HepG2 (cell line): ENCODE measurements at regions not wholly inside any gene's neighbourhood (a gene's known extent, or its start where the extent isn't known, plus 50 kb on each side); places are given as distances from the start of the nearest gene placed in this dataset.

ENCODE experiments used
- ATAC-seq: fragments of 200-7000 bp; cut with Tn5 transposase; 3 replicates; pipeline ENCODE4 v1.9.1; 2020; ENCODE audit warnings: mild to moderate bottlenecking, moderate library complexity
- BruUV-seq: library from RNA; stranded (reverse); fragments of 400-500 nt; replicated peaks from 2 replicates; lab custom pipeline; 2021; lab: Mats Ljungman, UMichigan
- CTCF ChIA-PET: fragments of 300-600 bp; formaldehyde crosslinking; extraction: SDS; loops from one replicate; lab custom pipeline; 2021; ENCODE audit warnings: low total read pairs, inconsistent platforms, low intra/inter-chr PET ratio; lab: Yijun Ruan, JAX
- POLR2A ChIA-PET: fragments of 350-600 bp; sonication (Branson Sonifier 250); formaldehyde crosslinking; loops from one replicate; lab custom pipeline; 2020; ENCODE audit warnings: antibody characterized with exemption, inconsistent platforms; lab: Yijun Ruan, JAX
- DNase-seq: peaks from one replicate; pipeline ENCODE4 v3.0.0-alpha.2; 2015; ENCODE audit warnings: low spot score
- FAIRE-seq: peaks from 3 replicates; lab custom pipeline; 2011; peaks lifted over from hg19 to GRCh38; lab: Jason Lieb, UNC
- H2AFZ ChIP-seq: one replicate; pipeline ENCODE4 v1.6.1; 2011; ENCODE audit warnings: low read length, inconsistent platforms
- H3K27ac ChIP-seq: fragments of 300-600 bp; 3 replicates; pipeline ENCODE4 v1.8.0; 2011; ENCODE audit warnings: mixed run types, mild to moderate bottlenecking, mixed read lengths, low read length, inconsistent platforms; ENCODE audit not compliant: insufficient read depth; ENCODE audit errors: extremely low read length
- H3K27me3 ChIP-seq, 2 experiments: fragments of 200-600 bp in 1 of 2; 2 replicates in 1 of 2; 3 replicates in 1 of 2; pipeline versions ENCODE4 v1.6.0 to v1.8.0; 2011; ENCODE audit warnings: low read length in 2 of 2, mild to moderate bottlenecking in 2 of 2, moderate library complexity in 2 of 2, inconsistent platforms in 1 of 2; ENCODE audit not compliant: insufficient read depth in 2 of 2, control insufficient read depth in 1 of 2
- H3K36me3 ChIP-seq, 2 experiments: fragments of 200-600 bp in 1 of 2; replicated peaks in 1 of 2; 2 replicates in 1 of 2; 3 replicates in 1 of 2; pipeline versions ENCODE4 v1.5.1 to v1.8.0; 2011; ENCODE audit warnings: low read length in 2 of 2, inconsistent platforms in 1 of 2; ENCODE audit not compliant: insufficient read depth in 2 of 2, control insufficient read depth in 1 of 2
- H3K4me1 ChIP-seq: 2 replicates; pipeline ENCODE4 v1.5.1; 2012; ENCODE audit warnings: low read length, inconsistent platforms; ENCODE audit not compliant: insufficient read depth
- H3K4me2 ChIP-seq: 2 replicates; pipeline ENCODE4 v1.6.0; 2011; ENCODE audit warnings: low read depth, low read length, inconsistent platforms
- H3K4me3 ChIP-seq, 3 experiments: fragments of 200-600 bp in 1 of 3; sonication (generic), shearing (Covaris generic) in 1 of 3; replicated peaks in 1 of 3; 2 replicates each; pipeline ENCODE4 v1.5.1; 2011 to 2016; ENCODE audit warnings: low read length in 3 of 3, inconsistent platforms in 2 of 3, low read depth in 2 of 3, mild to moderate bottlenecking in 2 of 3, control low read depth in 1 of 3, mixed read lengths in 1 of 3; ENCODE audit not compliant: insufficient read depth in 1 of 3
- H3K79me2 ChIP-seq: one replicate; pipeline ENCODE4 v1.6.1; 2011; ENCODE audit warnings: low read length, inconsistent platforms; ENCODE audit not compliant: insufficient read depth
- H3K9ac ChIP-seq: 2 replicates; pipeline ENCODE4 v1.6.0; 2011; ENCODE audit warnings: mild to moderate bottlenecking, low read depth, low read length, inconsistent platforms; ENCODE audit not compliant: insufficient read depth
- H3K9me3 ChIP-seq: 2 replicates; pipeline ENCODE4 v1.5.1; 2012; ENCODE audit warnings: mild to moderate bottlenecking, low read length
- H4K20me1 ChIP-seq: 2 replicates; pipeline ENCODE4 v1.6.0; 2011; ENCODE audit warnings: inconsistent platforms, mild to moderate bottlenecking, low read length, moderate library complexity; ENCODE audit not compliant: insufficient read depth
- ARNT ChIP-seq: fragments of 450-650 bp; IDR thresholded peaks from 2 replicates; pipeline ENCODE4 v1.6.1; 2017
- CEBPB ChIP-seq: IDR thresholded peaks from 2 replicates; pipeline ENCODE4 v1.6.1; 2011; ENCODE audit warnings: low read depth, low read length, improper control_type of control experiment, borderline replicate concordance
- DPF2 ChIP-seq: sonication (generic); formaldehyde crosslinking; IDR thresholded peaks from 2 replicates; pipeline ENCODE4 v1.4.0; 2020; ENCODE audit warnings: mild to moderate bottlenecking, low read depth, missing genetic modification reagents, borderline replicate concordance
- RFXAP ChIP-seq: sonication (generic); formaldehyde crosslinking; IDR thresholded peaks from 2 replicates; pipeline ENCODE4 v1.4.0; 2020; ENCODE audit warnings: missing genetic modification reagents, borderline replicate concordance
- ZNF136 ChIP-seq: sonication (generic); formaldehyde crosslinking; IDR thresholded peaks from 2 replicates; pipeline ENCODE4 v1.8.1; 2022; ENCODE audit warnings: low read depth, mild to moderate bottlenecking, moderate library complexity, missing genetic modification reagents
- ZNF337 ChIP-seq: sonication (generic); formaldehyde crosslinking; IDR thresholded peaks from 2 replicates; pipeline ENCODE4 v1.5.1; 2020; ENCODE audit warnings: missing genetic modification reagents, low read depth, mild to moderate bottlenecking, borderline replicate concordance
- ZNF816 ChIP-seq: sonication (generic); formaldehyde crosslinking; IDR thresholded peaks from 2 replicates; pipeline ENCODE4 v1.8.0; 2022; ENCODE audit warnings: missing genetic modification reagents, mild to moderate bottlenecking, borderline replicate concordance
- WGBS: methylation state at CpG from one replicate; pipeline ENCODE4 v1.1.6; 2017; ENCODE audit warnings: low lambda C conversion rate; 5-methylcytosine and 5-hydroxymethylcytosine counted together
- in situ Hi-C: cut with HindIII; loops from 2 replicates; pipeline ENCODE4 v1.10.0; 2017; ENCODE audit warnings: low pct_unique_long_range_greater_than_20kb; ENCODE audit not compliant: extremely low pct_ligation_motif_present
- intact Hi-C: fragments of 100-400 bp; cut with micrococcal nuclease; formaldehyde crosslinking; loops from one replicate; pipeline ENCODE4 v1.10.0; 2022; ENCODE audit not compliant: unreplicated experiment
- TF ChIP-seq, protein P1 (sequence below): IDR thresholded peaks from 2 replicates; pipeline ENCODE4 v1.6.1; 2016; ENCODE audit warnings: missing biosample characterization, missing genetic modification reagents, low read depth
- TF ChIP-seq, protein P2 (sequence below): IDR thresholded peaks from 2 replicates; pipeline ENCODE4 v1.6.1; 2018; ENCODE audit warnings: missing genetic modification reagents, mild to moderate bottlenecking, missing compliant biosample characterization
- TF ChIP-seq, protein P3 (sequence below): sonication (generic); formaldehyde crosslinking; conservative IDR thresholded peaks from 2 replicates; pipeline ENCODE4 v1.8.0; 2022; ENCODE audit warnings: mild to moderate bottlenecking, moderate library complexity, missing genetic modification reagents

DNA sequence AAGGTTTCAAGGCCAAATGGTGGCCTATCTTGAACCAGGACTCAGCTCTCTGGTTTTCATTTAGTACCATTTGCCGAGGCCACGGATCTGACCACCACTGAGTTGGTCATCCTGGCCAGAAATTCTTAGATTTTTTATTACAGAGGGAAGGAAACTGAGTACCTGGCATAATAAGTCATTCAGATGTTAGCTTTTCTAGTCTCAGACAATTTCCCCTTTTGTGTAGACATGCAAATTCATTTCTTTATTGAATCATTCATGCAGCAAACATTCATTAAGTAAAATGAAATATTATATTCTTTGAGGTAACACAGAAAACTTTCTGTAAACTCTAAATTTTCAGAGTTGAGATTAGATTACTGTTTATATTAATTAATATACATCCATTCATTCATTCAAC, 223.7 kb downstream of the PDCD6IP start:
- ChIA-PET POLR2A (no interaction called here), CTCF (no interaction called here)
- Histone ChIP-seq H2AFZ (no peak overlapping the region), H3K4me2 (no peak overlapping the region), H3K9ac (no peak overlapping the region), H4K20me1 (no peaks in the 10 kb centered on the region), H3K79me2 (no peaks in the 10 kb centered on the region), H3K9me3 (no peaks in the 10 kb centered on the region), H3K4me1 (no peaks in the 10 kb centered on the region), H3K27ac (no peak overlapping the region), H3K27me3 (no peaks in the 10 kb centered on the region), H3K4me3 (no peak overlapping the region), H3K36me3 (no peaks in the 10 kb centered on the region)
- in situ Hi-C loops = no loop called here
- no TSS peak for BruUV-seq
- DNase-seq (no peak), ATAC-seq (no peak), FAIRE-seq (no peak)
- 74% methylated on average over 2 of the region's 2 CpGs for WGBS
- TF ChIP-seq ZNF816 (CRISPR knock-in tag) (no peak), DPF2 (CRISPR knock-in tag) (no peak)
- intact Hi-C loops = no loop called here

DNA sequence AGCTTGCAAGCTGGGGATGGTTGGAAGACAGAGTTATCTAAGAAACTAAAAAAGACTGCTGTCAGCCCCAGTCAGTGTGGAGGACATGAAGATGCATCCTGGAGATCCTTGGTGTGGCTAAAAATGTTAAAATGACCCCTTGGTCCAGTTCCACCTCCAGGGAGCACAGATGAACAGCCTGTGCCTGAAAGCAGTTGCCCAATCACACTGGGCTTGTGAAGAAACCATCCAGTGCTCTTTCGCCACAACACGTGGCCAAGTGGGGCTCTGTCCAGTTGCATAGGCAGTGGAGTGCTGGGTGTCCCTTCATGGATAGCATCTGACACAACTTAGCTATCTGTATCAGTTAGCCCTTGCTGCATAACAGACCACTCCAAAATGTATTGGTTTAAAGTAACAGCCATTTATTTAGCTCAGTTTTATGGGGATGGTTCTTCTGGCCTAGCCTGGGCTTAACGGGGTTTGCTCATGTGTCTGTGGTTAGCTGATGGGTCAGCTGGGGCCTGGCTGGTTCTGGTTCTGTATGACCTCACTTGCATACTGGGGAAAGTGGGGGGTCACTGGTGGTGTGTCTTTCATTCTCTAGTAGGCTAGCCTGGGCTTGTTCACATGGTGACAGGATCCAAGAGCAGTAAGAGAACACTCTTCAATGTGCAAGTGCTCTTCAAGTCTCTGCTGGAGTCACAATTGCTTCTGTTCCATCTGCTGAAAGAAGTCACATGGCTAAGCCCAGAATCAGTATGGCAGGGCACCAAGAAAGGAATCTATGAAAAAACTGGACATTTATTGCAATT, 226.2 kb downstream of the PDCD6IP start:
- FAIRE-seq (no peak), ATAC-seq (no peak), DNase-seq (no peak)
- ChIA-PET CTCF (no interaction called here), POLR2A (no interaction called here)
- Histone ChIP-seq H3K9me3 (no peaks in the 10 kb centered on the region), H4K20me1 (no peaks in the 10 kb centered on the region), H3K4me1 (no peaks in the 10 kb centered on the region), H3K27me3 (no peaks in the 10 kb centered on the region), H3K4me3 (no peak overlapping the region), H3K79me2 (no peaks in the 10 kb centered on the region), H3K27ac (no peak overlapping the region), H2AFZ (no peak overlapping the region), H3K4me2 (no peak overlapping the region), H3K36me3 (no peaks in the 10 kb centered on the region), H3K9ac (no peak overlapping the region)
- 7% methylated on average over 3 of the region's 3 CpGs for WGBS
- in situ Hi-C loops = no loop called here
- TF ChIP-seq, protein P1, sequence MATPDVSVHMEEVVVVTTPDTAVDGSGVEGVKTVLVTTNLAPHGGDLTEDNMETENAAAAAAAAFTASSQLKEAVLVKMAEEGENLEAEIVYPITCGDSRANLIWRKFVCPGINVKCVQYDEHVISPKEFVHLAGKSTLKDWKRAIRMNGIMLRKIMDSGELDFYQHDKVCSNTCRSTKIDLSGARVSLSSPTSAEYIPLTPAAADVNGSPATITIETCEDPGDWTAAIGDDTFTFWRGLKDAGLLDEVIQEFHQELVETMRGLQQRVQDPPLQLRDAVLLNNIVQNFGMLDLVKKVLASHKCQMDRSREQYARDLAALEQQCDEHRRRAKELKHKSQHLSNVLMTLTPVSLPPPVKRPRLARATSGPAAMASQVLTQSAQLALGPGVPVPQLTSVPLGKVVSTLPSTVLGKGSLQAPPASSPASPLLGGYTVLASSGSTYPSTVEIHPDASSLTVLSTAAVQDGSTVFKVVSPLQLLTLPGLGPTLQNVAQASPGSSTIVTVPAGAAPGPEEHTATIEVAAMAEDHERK (CRISPR knock-in tag) = no peak
- TF ChIP-seq RFXAP (no peak), ZNF337 (CRISPR knock-in tag) (no peak), ARNT (no peak), ZNF136 (no peak), CEBPB (peak; percentile 54; the same call in 1 of the 2 replicates)
- TF ChIP-seq, protein P2, sequence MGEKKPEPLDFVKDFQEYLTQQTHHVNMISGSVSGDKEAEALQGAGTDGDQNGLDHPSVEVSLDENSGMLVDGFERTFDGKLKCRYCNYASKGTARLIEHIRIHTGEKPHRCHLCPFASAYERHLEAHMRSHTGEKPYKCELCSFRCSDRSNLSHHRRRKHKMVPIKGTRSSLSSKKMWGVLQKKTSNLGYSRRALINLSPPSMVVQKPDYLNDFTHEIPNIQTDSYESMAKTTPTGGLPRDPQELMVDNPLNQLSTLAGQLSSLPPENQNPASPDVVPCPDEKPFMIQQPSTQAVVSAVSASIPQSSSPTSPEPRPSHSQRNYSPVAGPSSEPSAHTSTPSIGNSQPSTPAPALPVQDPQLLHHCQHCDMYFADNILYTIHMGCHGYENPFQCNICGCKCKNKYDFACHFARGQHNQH (CRISPR knock-in tag) = no peak
- TF ChIP-seq, protein P3, sequence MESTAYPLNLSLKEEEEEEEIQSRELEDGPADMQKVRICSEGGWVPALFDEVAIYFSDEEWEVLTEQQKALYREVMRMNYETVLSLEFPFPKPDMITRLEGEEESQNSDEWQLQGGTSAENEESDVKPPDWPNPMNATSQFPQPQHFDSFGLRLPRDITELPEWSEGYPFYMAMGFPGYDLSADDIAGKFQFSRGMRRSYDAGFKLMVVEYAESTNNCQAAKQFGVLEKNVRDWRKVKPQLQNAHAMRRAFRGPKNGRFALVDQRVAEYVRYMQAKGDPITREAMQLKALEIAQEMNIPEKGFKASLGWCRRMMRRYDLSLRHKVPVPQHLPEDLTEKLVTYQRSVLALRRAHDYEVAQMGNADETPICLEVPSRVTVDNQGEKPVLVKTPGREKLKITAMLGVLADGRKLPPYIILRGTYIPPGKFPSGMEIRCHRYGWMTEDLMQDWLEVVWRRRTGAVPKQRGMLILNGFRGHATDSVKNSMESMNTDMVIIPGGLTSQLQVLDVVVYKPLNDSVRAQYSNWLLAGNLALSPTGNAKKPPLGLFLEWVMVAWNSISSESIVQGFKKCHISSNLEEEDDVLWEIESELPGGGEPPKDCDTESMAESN (CRISPR knock-in tag) = no peak
- intact Hi-C loops = no loop called here
- BruUV-seq = no TSS peak
